SU-DHL-6 (cell line): ENCODE measurements at regions not wholly inside any gene's neighbourhood (a gene's known extent, or its start where the extent isn't known, plus 50 kb on each side); places are given as distances from the start of the nearest gene placed in this dataset.

Experiments
- H2AFZ ChIP-seq: fragments of 200-600 bp; sonication (generic); 2 replicates; pipeline ENCODE4 v1.6.1; 2014; ENCODE audit warnings: low read depth, mild to moderate bottlenecking, moderate library complexity, mixed read lengths, antibody characterized with exemption, low read length; ENCODE audit not compliant: severe bottlenecking
- H3F3A ChIP-seq: fragments of 200-600 bp; shearing (Covaris generic); 2 replicates; pipeline ENCODE4 v1.6.0; 2016; ENCODE audit warnings: antibody characterized with exemption, mild to moderate bottlenecking; ENCODE audit not compliant: insufficient read depth
- H3K27ac ChIP-seq: fragments of 200-600 bp; sonication (generic); 2 replicates; pipeline ENCODE4 v1.5.1; 2016; ENCODE audit warnings: low read depth, mild to moderate bottlenecking, low read length, moderate library complexity, mixed read lengths
- H3K27me3 ChIP-seq: fragments of 200-600 bp; sonication (generic), shearing (Covaris generic); 2 replicates; pipeline ENCODE4 v1.6.0; 2014; ENCODE audit warnings: mild to moderate bottlenecking, low read length
- H3K36me3 ChIP-seq: fragments of 200-600 bp; sonication (generic); 2 replicates; pipeline ENCODE4 v1.6.1; 2014; ENCODE audit warnings: mild to moderate bottlenecking, low read length, mixed read lengths
- H3K4me2 ChIP-seq: fragments of 300-600, 200-600 bp; shearing (Covaris generic), sonication (generic); 2 replicates; pipeline ENCODE4 v1.6.0; 2014; ENCODE audit warnings: low read length, low read depth, mild to moderate bottlenecking; ENCODE audit not compliant: poor library complexity, severe bottlenecking
- H3K4me3 ChIP-seq: fragments of 200-600 bp; sonication (generic); 2 replicates; pipeline ENCODE4 v1.5.1; 2014; ENCODE audit warnings: antibody characterized with exemption, low read length, mild to moderate bottlenecking, mixed read lengths; ENCODE audit not compliant: insufficient read depth, poor library complexity, severe bottlenecking
- H3K79me2 ChIP-seq: fragments of 200-600 bp; sonication (generic); 2 replicates; pipeline ENCODE4 v1.6.1; 2014; ENCODE audit warnings: mild to moderate bottlenecking, low read length, moderate library complexity; ENCODE audit not compliant: insufficient read depth
- H3K9ac ChIP-seq: fragments of 200-600 bp; sonication (generic); 2 replicates; pipeline ENCODE4 v1.7.0; 2014; ENCODE audit warnings: mild to moderate bottlenecking, low read length
- H3K9me2 ChIP-seq: fragments of 200-600 bp; sonication (generic); replicated peaks from 2 replicates; pipeline ENCODE4 v1.6.1; 2014; ENCODE audit warnings: low read length; ENCODE audit not compliant: insufficient read depth
- H3K9me3 ChIP-seq: fragments of 200-600 bp; sonication (generic); 2 replicates; pipeline ENCODE4 v1.6.1; 2014; ENCODE audit warnings: low read length, mixed read lengths; ENCODE audit not compliant: insufficient read depth
- H4K20me1 ChIP-seq: fragments of 200-600 bp; sonication (generic); 2 replicates; pipeline ENCODE4 v1.6.1; 2014; ENCODE audit warnings: low read depth, mild to moderate bottlenecking, antibody characterized with exemption, low read length, moderate library complexity, mixed read lengths
- CTCF ChIP-seq: fragments of 200-600 bp; sonication (generic); IDR thresholded peaks from one replicate; pipeline ENCODE4 v1.5.1; 2017; ENCODE audit warnings: antibody characterized with exemption, mild to moderate bottlenecking, low read length, moderate library complexity; ENCODE audit not compliant: insufficient read depth, poor library complexity, severe bottlenecking
- EZH2phosphoT487 ChIP-seq: fragments of 200-600 bp; sonication (generic), shearing (Covaris generic); conservative IDR thresholded peaks from 2 replicates; pipeline ENCODE4 v1.6.1; 2018; ENCODE audit warnings: mild to moderate bottlenecking, antibody characterized with exemption, low read length, moderate library complexity, mixed read lengths

GRCh38 chr18:28707006-28707405 is 530.1 kb upstream of the CDH2 start:
- H3K27me3 ChIP-seq: no peaks in the 10 kb centered on the region
- no peak overlapping the region for H3K9ac ChIP-seq
- H3K4me3 ChIP-seq: no peak overlapping the region
- no peaks in the 10 kb centered on the region for H4K20me1 ChIP-seq
- no peak overlapping the region for H2AFZ ChIP-seq
- H3K4me2 ChIP-seq: no peak overlapping the region
- H3K36me3 ChIP-seq: no peaks in the 10 kb centered on the region
- H3F3A ChIP-seq: no peaks in the 10 kb centered on the region
- TF ChIP-seq EZH2phosphoT487 (no peak), CTCF (no peak)
- no peak overlapping the region for H3K27ac ChIP-seq
- no peaks in the 10 kb centered on the region for H3K79me2 ChIP-seq
- no peaks in the 10 kb centered on the region for H3K9me2 ChIP-seq
- no peaks in the 10 kb centered on the region for H3K9me3 ChIP-seq

- no peaks in the 10 kb centered on the region for H3F3A ChIP-seq
- no peaks in the 10 kb centered on the region for H4K20me1 ChIP-seq
- no peak overlapping the region for H3K27ac ChIP-seq
- no peaks in the 10 kb centered on the region for H3K9me3 ChIP-seq
- no peak for TF ChIP-seq EZH2phosphoT487
- no peak for TF ChIP-seq CTCF
- no peaks in the 10 kb centered on the region for H3K9me2 ChIP-seq
- no peak overlapping the region for H3K9ac ChIP-seq
- H3K36me3 ChIP-seq: no peaks in the 10 kb centered on the region
- H3K4me3 ChIP-seq: no peak overlapping the region
- no peaks in the 10 kb centered on the region for H3K27me3 ChIP-seq
- H3K4me2 ChIP-seq: no peak overlapping the region
- H3K79me2 ChIP-seq: no peaks in the 10 kb centered on the region
- no peak overlapping the region for H2AFZ ChIP-seq
Measured at GRCh38 chr18:28706397-28706796, 529.5 kb upstream of the CDH2 start.

GRCh38 chr18:28705482-28705881 is 528.6 kb upstream of the CDH2 start:
- no peaks in the 10 kb centered on the region for H3K36me3 ChIP-seq
- no peak overlapping the region for H3K4me3 ChIP-seq
- H3F3A ChIP-seq: no peaks in the 10 kb centered on the region
- H3K9ac ChIP-seq: no peak overlapping the region
- no peaks in the 10 kb centered on the region for H3K27me3 ChIP-seq
- no peak overlapping the region for H3K4me2 ChIP-seq
- no peaks in the 10 kb centered on the region for H3K79me2 ChIP-seq
- no peaks in the 10 kb centered on the region for H4K20me1 ChIP-seq
- no peak overlapping the region for H3K27ac ChIP-seq
- TF ChIP-seq EZH2phosphoT487 (no peak), CTCF (no peak)
- no peak overlapping the region for H2AFZ ChIP-seq
- no peaks in the 10 kb centered on the region for H3K9me2 ChIP-seq
- no peaks in the 10 kb centered on the region for H3K9me3 ChIP-seq

- Histone ChIP-seq H3K36me3 (no peaks in the 10 kb centered on the region), H3K9me2 (no peaks in the 10 kb centered on the region), H3K79me2 (no peaks in the 10 kb centered on the region), H3K4me3 (no peak overlapping the region), H3F3A (no peaks in the 10 kb centered on the region), H3K4me2 (no peak overlapping the region), H3K27ac (no peak overlapping the region), H3K9ac (no peak overlapping the region), H2AFZ (no peak overlapping the region), H3K27me3 (no peaks in the 10 kb centered on the region), H4K20me1 (no peaks in the 10 kb centered on the region), H3K9me3 (no peaks in the 10 kb centered on the region)
- TF ChIP-seq EZH2phosphoT487 (no peak), CTCF (no peak)
Measured at GRCh38 chr18:28692337-28692736, 515.4 kb upstream of the CDH2 start.
